ENCODE measurements at regions not wholly inside any gene's neighbourhood (a gene's known extent, or its start where the extent isn't known, plus 50 kb on each side); places are given as distances from the start of the nearest gene placed in this dataset.

- TF ChIP-seq POLR2AphosphoS5 (IDR thresholded peaks at IDR 0.05; ENCODE audit: low read depth, low read length) (no peak), POLR2A (IDR thresholded peaks at IDR 0.05; ENCODE audit: low read depth, low read length) (no peak), TAF1 (IDR thresholded peaks at IDR 0.05; ENCODE audit: borderline replicate concordance, low read depth, low read length) (no peak)
- no peak for FAIRE-seq
Observed at GRCh38 chr1:29643838-29644440, 407.6 kb downstream of the PTPRU start.

GRCh38 chr1:29643281-29643680, 407.0 kb downstream of the PTPRU start:
- DNase-seq (ENCODE audit: insufficient read length) (no peak), FAIRE-seq (no peak)

More at GRCh38 chr1:29643838-29644440, 407.6 kb downstream of the PTPRU start:
- no peak for DNase-seq (ENCODE audit: insufficient read length)

GRCh38 chr1:29642519-29642918, 406.2 kb downstream of the PTPRU start:
- no peak for FAIRE-seq
- TF ChIP-seq POLR2A (IDR thresholded peaks at IDR 0.05; ENCODE audit: low read depth, low read length) (no peak), TAF1 (IDR thresholded peaks at IDR 0.05; ENCODE audit: borderline replicate concordance, low read depth, low read length) (no peak), POLR2AphosphoS5 (IDR thresholded peaks at IDR 0.05; ENCODE audit: low read depth, low read length) (no peak)
- no peak for DNase-seq (ENCODE audit: insufficient read length)

More at GRCh38 chr1:29643281-29643680, 407.0 kb downstream of the PTPRU start:
- no peak for TF ChIP-seq POLR2AphosphoS5 (IDR thresholded peaks at IDR 0.05; ENCODE audit: low read depth, low read length)
- no peak for TF ChIP-seq TAF1 (IDR thresholded peaks at IDR 0.05; ENCODE audit: borderline replicate concordance, low read depth, low read length)
- TF ChIP-seq POLR2A (IDR thresholded peaks at IDR 0.05; ENCODE audit: low read depth, low read length): no peak

GRCh38 chr1:29641921-29642320, 405.6 kb downstream of the PTPRU start:
- FAIRE-seq: no peak
- no peak for DNase-seq (ENCODE audit: insufficient read length)
- no peak for TF ChIP-seq TAF1 (IDR thresholded peaks at IDR 0.05; ENCODE audit: borderline replicate concordance, low read depth, low read length)
- TF ChIP-seq POLR2AphosphoS5 (IDR thresholded peaks at IDR 0.05; ENCODE audit: low read depth, low read length): no peak
- no peak for TF ChIP-seq POLR2A (IDR thresholded peaks at IDR 0.05; ENCODE audit: low read depth, low read length)

DNA sequence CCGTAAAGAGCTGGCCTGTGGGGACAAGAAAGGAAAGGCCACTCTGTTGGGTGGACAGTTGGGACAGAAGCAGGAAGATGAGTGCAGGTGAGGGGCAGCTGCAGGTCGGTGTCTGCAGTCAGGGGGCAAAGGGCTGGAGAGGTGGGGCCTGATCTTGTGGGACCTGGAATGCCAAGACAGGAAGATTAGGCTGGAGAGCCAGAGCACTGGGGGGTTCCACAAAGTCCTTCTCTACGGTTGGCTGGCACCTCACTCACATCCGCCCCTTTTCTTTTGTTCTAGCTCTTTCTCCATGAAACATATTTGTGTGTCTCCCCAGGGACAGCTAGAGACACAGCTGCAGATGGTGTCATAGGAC, 404.1 kb downstream of the PTPRU start:
- DNase-seq (ENCODE audit: insufficient read length): no peak
- no peak for FAIRE-seq
- TF ChIP-seq POLR2AphosphoS5 (IDR thresholded peaks at IDR 0.05; ENCODE audit: low read depth, low read length) (no peak), POLR2A (IDR thresholded peaks at IDR 0.05; ENCODE audit: low read depth, low read length) (no peak), TAF1 (IDR thresholded peaks at IDR 0.05; ENCODE audit: borderline replicate concordance, low read depth, low read length) (no peak)

DNA sequence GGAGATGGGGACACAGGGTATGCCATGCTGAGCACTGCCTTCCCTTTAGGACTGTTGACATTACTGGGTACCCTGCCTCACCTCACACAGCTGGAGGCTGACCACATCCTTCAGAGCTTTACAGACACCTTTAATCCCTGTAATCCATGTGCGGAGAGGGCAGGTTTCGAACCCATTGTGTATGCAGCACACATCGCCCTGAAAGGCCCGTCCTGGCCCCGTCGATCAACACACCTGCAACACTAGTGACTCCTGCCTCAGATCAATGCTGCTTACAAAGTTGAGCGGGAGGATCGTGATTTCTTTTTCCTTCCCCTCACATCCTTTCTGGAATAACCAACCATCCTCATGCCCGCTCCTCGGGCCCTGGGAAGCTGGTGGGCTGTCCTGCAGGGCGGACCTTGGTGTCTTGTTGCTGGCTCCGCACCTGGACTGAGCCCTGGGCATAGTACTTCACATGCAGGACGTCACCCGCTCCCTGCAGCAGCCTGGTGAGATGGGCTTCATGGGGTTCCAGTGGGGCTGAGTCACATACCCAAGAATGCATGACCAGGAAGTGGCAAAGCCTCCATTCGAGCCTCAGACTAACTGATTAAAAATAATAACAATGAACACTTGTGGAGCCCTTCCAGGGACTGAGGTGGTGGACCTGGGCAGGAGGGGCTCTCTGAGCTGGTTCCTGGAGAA, 403.6 kb downstream of the PTPRU start:
- TF ChIP-seq POLR2A (IDR thresholded peaks at IDR 0.05; ENCODE audit: low read depth, low read length) (no peak), TAF1 (IDR thresholded peaks at IDR 0.05; ENCODE audit: borderline replicate concordance, low read depth, low read length) (no peak), POLR2AphosphoS5 (IDR thresholded peaks at IDR 0.05; ENCODE audit: low read depth, low read length) (no peak)
- no peak for DNase-seq (ENCODE audit: insufficient read length)
- no peak for FAIRE-seq

DNA sequence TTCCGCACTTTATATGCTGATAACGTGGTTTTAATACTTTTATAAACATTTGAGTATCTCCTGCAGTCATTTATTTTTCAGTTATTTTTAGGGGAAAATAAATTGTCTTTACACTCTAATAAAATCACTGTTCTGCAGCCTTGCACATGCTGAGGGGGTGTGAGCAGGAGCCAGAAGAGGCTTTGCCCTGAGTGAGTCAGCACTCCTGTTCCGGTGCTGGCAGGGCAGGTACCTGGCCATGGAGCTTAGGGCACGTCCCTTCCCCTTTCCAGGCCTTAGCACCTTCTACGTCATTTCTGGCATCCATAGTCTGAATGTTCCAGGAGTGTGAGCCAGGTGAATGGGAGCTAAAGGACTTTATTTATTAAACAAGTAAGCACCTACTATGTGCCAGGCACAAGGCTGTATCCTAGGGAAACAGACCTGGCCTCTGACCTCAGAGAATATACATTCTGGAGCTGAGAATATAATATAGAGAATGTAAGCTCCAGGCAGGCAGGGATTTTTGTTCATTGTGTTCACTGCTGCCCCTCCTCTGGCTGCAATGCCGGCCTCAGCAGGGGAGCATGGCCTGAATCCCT, 402.9 kb downstream of the PTPRU start:
- DNase-seq (ENCODE audit: insufficient read length) (no peak), FAIRE-seq (no peak)
- no peak for TF ChIP-seq POLR2A (IDR thresholded peaks at IDR 0.05; ENCODE audit: low read depth, low read length)
- TF ChIP-seq TAF1 (IDR thresholded peaks at IDR 0.05; ENCODE audit: borderline replicate concordance, low read depth, low read length): no peak
- no peak for TF ChIP-seq POLR2AphosphoS5 (IDR thresholded peaks at IDR 0.05; ENCODE audit: low read depth, low read length)

DNA sequence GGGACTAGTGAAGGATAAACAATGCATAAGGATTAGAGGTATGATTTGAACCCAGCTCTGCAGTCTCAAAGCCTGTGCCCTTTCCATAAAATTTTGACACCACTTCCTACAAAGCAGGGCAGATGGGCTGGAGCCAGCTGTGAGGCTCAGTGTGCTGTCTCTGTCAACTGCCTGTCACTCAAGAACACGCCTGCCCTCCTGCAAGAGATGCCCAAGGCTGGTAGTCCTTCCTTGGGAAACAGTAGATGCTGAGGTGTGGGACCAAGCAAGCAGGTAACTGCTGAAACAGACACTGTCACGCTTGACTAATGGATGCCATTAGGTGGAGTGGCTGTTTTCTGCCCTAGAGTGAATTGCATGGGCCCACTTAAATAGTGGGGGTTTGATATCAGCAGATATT, 402.0 kb downstream of the PTPRU start:
- no peak for DNase-seq (ENCODE audit: insufficient read length)
- no peak for FAIRE-seq
- TF ChIP-seq POLR2AphosphoS5 (IDR thresholded peaks at IDR 0.05; ENCODE audit: low read depth, low read length) (no peak), POLR2A (IDR thresholded peaks at IDR 0.05; ENCODE audit: low read depth, low read length) (no peak), TAF1 (IDR thresholded peaks at IDR 0.05; ENCODE audit: borderline replicate concordance, low read depth, low read length) (no peak)

DNA sequence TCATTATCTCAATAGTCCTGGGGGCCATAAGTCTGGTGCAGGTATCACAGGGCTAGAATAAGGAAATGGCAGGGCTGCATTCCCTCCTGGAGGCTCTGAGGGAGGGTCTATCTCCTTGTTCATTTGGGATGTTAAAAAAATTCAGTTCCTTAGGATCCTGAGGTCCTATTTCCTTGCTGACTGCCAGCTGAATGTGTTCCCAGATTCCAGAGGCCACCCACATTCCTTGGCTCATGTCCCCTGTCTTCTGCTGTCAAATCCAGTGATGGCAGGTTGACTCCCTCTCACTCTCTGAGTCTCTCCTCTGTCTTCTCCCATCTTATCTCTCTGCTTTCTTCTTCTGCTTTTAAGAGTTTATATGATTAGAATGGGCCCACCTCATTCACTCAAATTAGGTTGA, 400.6 kb downstream of the PTPRU start:
- no peak for DNase-seq (ENCODE audit: insufficient read length)
- TF ChIP-seq POLR2A (IDR thresholded peaks at IDR 0.05; ENCODE audit: low read depth, low read length) (no peak), POLR2AphosphoS5 (IDR thresholded peaks at IDR 0.05; ENCODE audit: low read depth, low read length) (no peak), TAF1 (IDR thresholded peaks at IDR 0.05; ENCODE audit: borderline replicate concordance, low read depth, low read length) (no peak)
- FAIRE-seq: no peak

DNA sequence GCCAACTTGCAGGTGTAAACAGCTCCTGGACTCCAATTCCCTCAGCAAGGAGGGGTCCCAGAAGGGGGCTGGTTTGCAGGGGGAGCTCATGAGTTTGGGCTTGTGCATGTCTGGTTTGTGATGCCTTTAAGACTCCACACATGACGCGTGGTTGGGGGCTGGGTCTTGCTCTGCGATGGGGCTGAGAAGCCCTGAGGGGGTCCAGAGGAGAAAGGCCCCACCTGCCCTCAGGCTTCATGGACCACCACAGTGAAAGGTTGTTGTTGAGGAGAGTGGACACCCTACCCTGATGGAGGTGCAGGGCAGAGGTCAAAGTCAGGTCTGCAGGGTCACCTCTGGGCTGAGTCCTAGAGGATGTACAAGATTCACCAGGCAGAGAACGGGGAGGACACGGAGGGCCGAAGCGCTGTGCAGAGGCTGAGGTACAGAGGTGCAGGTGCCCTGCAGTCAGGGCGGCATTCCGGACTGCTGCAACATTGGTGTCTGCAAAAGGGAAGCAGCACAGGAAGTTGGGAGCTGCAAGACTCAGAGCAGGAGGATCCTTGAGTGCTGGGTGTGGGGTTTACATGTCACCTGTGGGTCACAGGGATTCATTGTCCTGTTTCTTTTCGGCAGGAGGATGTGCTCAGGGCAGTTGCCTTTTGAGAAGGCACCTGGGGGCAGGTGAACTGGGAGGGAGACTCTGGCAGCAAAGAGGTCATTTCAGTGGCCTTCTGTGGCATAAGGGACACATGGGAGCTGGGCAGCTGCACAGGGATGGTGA, 399.4 kb downstream of the PTPRU start:
- no peak for FAIRE-seq
- no peak for DNase-seq (ENCODE audit: insufficient read length)
- TF ChIP-seq POLR2AphosphoS5 (IDR thresholded peaks at IDR 0.05; ENCODE audit: low read depth, low read length): no peak
- no peak for TF ChIP-seq POLR2A (IDR thresholded peaks at IDR 0.05; ENCODE audit: low read depth, low read length)
- TF ChIP-seq TAF1 (IDR thresholded peaks at IDR 0.05; ENCODE audit: borderline replicate concordance, low read depth, low read length): no peak

GRCh38 chr1:29634746-29635335, 398.5 kb downstream of the PTPRU start:
- TF ChIP-seq TAF1 (IDR thresholded peaks at IDR 0.05; ENCODE audit: borderline replicate concordance, low read depth, low read length) (no peak), POLR2A (IDR thresholded peaks at IDR 0.05; ENCODE audit: low read depth, low read length) (no peak), POLR2AphosphoS5 (IDR thresholded peaks at IDR 0.05; ENCODE audit: low read depth, low read length) (no peak)
- DNase-seq (ENCODE audit: insufficient read length): no peak
- no peak for FAIRE-seq
